ENCODE measurements at regions not wholly inside any gene's neighbourhood (a gene's known extent, or its start where the extent isn't known, plus 50 kb on each side); places are given as distances from the start of the nearest gene placed in this dataset.

DNA sequence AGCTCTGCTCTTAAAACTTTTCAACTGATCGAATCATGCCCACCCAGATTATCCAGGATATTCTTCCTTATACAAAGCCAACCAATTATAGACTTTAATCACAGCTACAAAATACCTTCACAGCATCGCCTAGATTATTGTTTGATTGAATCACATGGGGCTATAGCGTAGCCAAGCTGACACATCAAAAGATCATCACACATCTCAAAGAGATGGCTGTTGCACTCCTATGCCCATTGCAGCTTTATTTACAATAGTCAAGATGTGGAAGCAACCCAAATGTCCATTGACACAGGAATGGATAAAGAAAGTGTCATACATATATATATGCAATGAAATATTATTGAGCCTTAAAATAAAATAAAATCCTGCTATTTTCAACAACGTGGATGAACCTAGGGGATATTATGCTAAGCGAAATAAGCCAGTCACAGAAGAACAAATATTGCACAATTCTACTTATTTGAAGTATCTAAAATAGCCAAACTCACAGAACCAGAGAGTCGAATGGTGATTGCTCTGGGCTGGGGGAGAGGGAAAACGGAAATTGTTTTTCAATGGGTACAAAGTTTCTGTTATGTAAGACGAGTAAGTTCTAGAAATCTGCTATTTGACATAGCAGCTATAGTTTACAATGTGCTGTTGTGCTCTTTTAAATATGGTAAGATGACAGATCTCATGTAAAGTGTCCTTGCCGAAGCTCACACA is 60.9 kb upstream of the ERCC4 start (continued):
- TF ChIP-seq, protein P1, sequence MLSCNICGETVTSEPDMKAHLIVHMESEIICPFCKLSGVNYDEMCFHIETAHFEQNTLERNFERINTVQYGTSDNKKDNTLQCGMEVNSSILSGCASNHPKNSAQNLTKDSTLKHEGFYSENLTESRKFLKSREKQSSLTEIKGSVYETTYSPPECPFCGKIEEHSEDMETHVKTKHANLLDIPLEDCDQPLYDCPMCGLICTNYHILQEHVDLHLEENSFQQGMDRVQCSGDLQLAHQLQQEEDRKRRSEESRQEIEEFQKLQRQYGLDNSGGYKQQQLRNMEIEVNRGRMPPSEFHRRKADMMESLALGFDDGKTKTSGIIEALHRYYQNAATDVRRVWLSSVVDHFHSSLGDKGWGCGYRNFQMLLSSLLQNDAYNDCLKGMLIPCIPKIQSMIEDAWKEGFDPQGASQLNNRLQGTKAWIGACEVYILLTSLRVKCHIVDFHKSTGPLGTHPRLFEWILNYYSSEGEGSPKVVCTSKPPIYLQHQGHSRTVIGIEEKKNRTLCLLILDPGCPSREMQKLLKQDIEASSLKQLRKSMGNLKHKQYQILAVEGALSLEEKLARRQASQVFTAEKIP (CRISPR knock-in tag; IDR thresholded peaks at IDR 0.05; ENCODE audit: borderline replicate concordance), result no peak
- no peak for TF ChIP-seq POGZ (CRISPR knock-in tag; IDR thresholded peaks at IDR 0.05)
- TF ChIP-seq ZNF878 (CRISPR knock-in tag; IDR thresholded peaks at IDR 0.05), result 0 out of 2 replicates have a peak, but pooled peaks have one; percentile 38
- no peak for TF ChIP-seq ZBTB20 (CRISPR knock-in tag; IDR thresholded peaks at IDR 0.05; ENCODE audit: borderline replicate concordance, low read depth)
- TF ChIP-seq REXO4 (CRISPR knock-in tag; IDR thresholded peaks at IDR 0.05; ENCODE audit: borderline replicate concordance), result no peak
- TF ChIP-seq HOXA7 (CRISPR knock-in tag; IDR thresholded peaks at IDR 0.05), result no peak
- TF ChIP-seq NFE2 (CRISPR knock-in tag; IDR thresholded peaks at IDR 0.05), result no peak
- no peak for TF ChIP-seq KDM2A (CRISPR knock-in tag; IDR thresholded peaks at IDR 0.05; ENCODE audit: borderline replicate concordance, low read depth)
- TF ChIP-seq ZNF577 (CRISPR knock-in tag; IDR thresholded peaks at IDR 0.05; ENCODE audit: borderline replicate concordance, low read depth), result no peak
- no peak for TF ChIP-seq SP1 (IDR thresholded peaks at IDR 0.05)
- TF ChIP-seq SP1 (CRISPR knock-in tag; IDR thresholded peaks at IDR 0.05), result no peak
- no peak for TF ChIP-seq ZNF180 (CRISPR knock-in tag; IDR thresholded peaks at IDR 0.05; ENCODE audit: borderline replicate concordance, low read depth)
- no peak for TF ChIP-seq MEIS1 (CRISPR knock-in tag; IDR thresholded peaks at IDR 0.05; ENCODE audit: borderline replicate concordance)
- TF ChIP-seq, protein P2, sequence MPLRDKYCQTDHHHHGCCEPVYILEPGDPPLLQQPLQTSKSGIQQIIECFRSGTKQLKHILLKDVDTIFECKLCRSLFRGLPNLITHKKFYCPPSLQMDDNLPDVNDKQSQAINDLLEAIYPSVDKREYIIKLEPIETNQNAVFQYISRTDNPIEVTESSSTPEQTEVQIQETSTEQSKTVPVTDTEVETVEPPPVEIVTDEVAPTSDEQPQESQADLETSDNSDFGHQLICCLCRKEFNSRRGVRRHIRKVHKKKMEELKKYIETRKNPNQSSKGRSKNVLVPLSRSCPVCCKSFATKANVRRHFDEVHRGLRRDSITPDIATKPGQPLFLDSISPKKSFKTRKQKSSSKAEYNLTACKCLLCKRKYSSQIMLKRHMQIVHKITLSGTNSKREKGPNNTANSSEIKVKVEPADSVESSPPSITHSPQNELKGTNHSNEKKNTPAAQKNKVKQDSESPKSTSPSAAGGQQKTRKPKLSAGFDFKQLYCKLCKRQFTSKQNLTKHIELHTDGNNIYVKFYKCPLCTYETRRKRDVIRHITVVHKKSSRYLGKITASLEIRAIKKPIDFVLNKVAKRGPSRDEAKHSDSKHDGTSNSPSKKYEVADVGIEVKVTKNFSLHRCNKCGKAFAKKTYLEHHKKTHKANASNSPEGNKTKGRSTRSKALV (CRISPR knock-in tag; IDR thresholded peaks at IDR 0.05), result no peak
- TF ChIP-seq FOXA1 (IDR thresholded peaks at IDR 0.05), result no peak
- 0 out of 2 replicates have a peak, but pooled peaks have one; percentile 12 for TF ChIP-seq FOXA1 (CRISPR knock-in tag; IDR thresholded peaks at IDR 0.05)
- TF ChIP-seq, protein P3, sequence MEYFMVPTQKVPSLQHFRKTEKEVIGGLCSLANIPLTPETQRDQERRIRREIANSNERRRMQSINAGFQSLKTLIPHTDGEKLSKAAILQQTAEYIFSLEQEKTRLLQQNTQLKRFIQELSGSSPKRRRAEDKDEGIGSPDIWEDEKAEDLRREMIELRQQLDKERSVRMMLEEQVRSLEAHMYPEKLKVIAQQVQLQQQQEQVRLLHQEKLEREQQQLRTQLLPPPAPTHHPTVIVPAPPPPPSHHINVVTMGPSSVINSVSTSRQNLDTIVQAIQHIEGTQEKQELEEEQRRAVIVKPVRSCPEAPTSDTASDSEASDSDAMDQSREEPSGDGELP (IDR thresholded peaks at IDR 0.05; ENCODE audit: borderline replicate concordance, low read depth), result no peak
- TF ChIP-seq SOX6 (IDR thresholded peaks at IDR 0.05), result no peak
- peak; percentile 41; the same call in 1 of the 2 replicates for TF ChIP-seq SOX6 (CRISPR knock-in tag; IDR thresholded peaks at IDR 0.05)
- no peak for TF ChIP-seq SMARCC2 (IDR thresholded peaks at IDR 0.05)
- TF ChIP-seq NFKBIZ (CRISPR knock-in tag; IDR thresholded peaks at IDR 0.05), result no peak
- TF ChIP-seq TCF7 (IDR thresholded peaks at IDR 0.05; ENCODE audit: low read depth), result 0 out of 2 replicates have a peak, but pooled peaks have one; percentile 22
- TF ChIP-seq GABPA (IDR thresholded peaks at IDR 0.05; ENCODE audit: low read depth, low read length), result no peak
- peak; percentile 66 for TF ChIP-seq GABPA (CRISPR knock-in tag; IDR thresholded peaks at IDR 0.05; ENCODE audit: low read depth)
- no peak; the same call in 1 of the 2 replicates for TF ChIP-seq ATF1 (CRISPR knock-in tag; IDR thresholded peaks at IDR 0.05)
- TF ChIP-seq MED1 (CRISPR knock-in tag; IDR thresholded peaks at IDR 0.05), result peak; percentile 29; the same call in 1 of the 2 replicates
- TF ChIP-seq ZNF792 (CRISPR knock-in tag; IDR thresholded peaks at IDR 0.05), result no peak; the same call in 1 of the 2 replicates
- no peak for TF ChIP-seq ZNF17 (CRISPR knock-in tag; IDR thresholded peaks at IDR 0.05)
- TF ChIP-seq MEIS2 (CRISPR knock-in tag; IDR thresholded peaks at IDR 0.05), result no peak
- no peak for TF ChIP-seq MAFF (IDR thresholded peaks at IDR 0.05; ENCODE audit: low read depth, low read length)
- TF ChIP-seq TGIF2 (CRISPR knock-in tag; IDR thresholded peaks at IDR 0.05), result no peak
